PFSK-1 (cell line): ENCODE measurements at regions not wholly inside any gene's neighbourhood (a gene's known extent, or its start where the extent isn't known, plus 50 kb on each side); places are given as distances from the start of the nearest gene placed in this dataset.

ENCODE experiments used
- POLR2AphosphoS5 ChIP-seq: IDR thresholded peaks from 2 replicates; pipeline ENCODE4 v1.6.1; 2012; ENCODE audit warnings: low read depth, mild to moderate bottlenecking, control low read depth, low read length, moderate library complexity
- SIN3A ChIP-seq: IDR thresholded peaks from 2 replicates; pipeline ENCODE4 v1.6.1; 2012; ENCODE audit warnings: mild to moderate bottlenecking, low read length, moderate library complexity, borderline replicate concordance; ENCODE audit not compliant: insufficient read depth
- TF ChIP-seq, protein P1 (sequence below), 2 experiments: IDR thresholded peaks; 2 replicates each; pipeline versions ENCODE4 v1.6.1 to v1.8.0; 2011 to 2012; ENCODE audit warnings: low read depth in 2 of 2, low read length in 2 of 2, control low read depth in 1 of 2, inconsistent platforms in 1 of 2, mild to moderate bottlenecking in 1 of 2, moderate library complexity in 1 of 2; ENCODE audit not compliant: insufficient read depth in 1 of 2

DNA sequence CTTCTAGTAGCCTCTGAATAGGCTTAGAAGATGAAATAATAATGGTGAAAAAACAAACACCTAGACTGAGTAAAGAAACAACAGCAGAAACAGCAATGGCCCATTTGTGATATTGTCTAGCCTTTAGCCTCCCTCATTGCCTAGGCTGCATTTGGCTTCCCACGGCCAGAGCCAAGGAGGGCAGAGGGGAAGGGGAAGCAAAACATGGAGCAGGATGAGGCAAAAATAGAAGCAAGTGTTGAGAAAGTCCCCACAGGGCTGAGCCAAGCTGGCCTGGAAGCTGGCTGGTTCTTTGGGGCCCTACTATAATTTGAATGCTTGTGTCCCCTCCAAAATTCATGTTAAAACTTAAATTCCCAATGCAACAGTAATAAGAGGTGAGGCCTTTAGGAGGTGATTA, 60.2 kb upstream of the KSR1 start:
- TF ChIP-seq SIN3A (no peak), POLR2AphosphoS5 (no peak)
- TF ChIP-seq, protein P1, sequence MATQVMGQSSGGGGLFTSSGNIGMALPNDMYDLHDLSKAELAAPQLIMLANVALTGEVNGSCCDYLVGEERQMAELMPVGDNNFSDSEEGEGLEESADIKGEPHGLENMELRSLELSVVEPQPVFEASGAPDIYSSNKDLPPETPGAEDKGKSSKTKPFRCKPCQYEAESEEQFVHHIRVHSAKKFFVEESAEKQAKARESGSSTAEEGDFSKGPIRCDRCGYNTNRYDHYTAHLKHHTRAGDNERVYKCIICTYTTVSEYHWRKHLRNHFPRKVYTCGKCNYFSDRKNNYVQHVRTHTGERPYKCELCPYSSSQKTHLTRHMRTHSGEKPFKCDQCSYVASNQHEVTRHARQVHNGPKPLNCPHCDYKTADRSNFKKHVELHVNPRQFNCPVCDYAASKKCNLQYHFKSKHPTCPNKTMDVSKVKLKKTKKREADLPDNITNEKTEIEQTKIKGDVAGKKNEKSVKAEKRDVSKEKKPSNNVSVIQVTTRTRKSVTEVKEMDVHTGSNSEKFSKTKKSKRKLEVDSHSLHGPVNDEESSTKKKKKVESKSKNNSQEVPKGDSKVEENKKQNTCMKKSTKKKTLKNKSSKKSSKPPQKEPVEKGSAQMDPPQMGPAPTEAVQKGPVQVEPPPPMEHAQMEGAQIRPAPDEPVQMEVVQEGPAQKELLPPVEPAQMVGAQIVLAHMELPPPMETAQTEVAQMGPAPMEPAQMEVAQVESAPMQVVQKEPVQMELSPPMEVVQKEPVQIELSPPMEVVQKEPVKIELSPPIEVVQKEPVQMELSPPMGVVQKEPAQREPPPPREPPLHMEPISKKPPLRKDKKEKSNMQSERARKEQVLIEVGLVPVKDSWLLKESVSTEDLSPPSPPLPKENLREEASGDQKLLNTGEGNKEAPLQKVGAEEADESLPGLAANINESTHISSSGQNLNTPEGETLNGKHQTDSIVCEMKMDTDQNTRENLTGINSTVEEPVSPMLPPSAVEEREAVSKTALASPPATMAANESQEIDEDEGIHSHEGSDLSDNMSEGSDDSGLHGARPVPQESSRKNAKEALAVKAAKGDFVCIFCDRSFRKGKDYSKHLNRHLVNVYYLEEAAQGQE (IDR thresholded peaks at IDR 0.05; ENCODE audit: insufficient read depth in 1 of 2, low read depth in 2 of 2, low read length in 2 of 2): no peak
